ENCODE measurements at regions not wholly inside any gene's neighbourhood (a gene's known extent, or its start where the extent isn't known, plus 50 kb on each side); places are given as distances from the start of the nearest gene placed in this dataset.

- no peak for TF ChIP-seq RFX5 (IDR thresholded peaks at IDR 0.05; ENCODE audit: borderline replicate concordance, low read depth, low read length)
These were observed 169.5 kb downstream of the MYCN start (continued) for GRCh38 chr2:16109821-16110310.

Measured in H1 (cell line).